GM18511 (cell line): ENCODE measurements at regions not wholly inside any gene's neighbourhood (a gene's known extent, or its start where the extent isn't known, plus 50 kb on each side); places are given as distances from the start of the nearest gene placed in this dataset.

ENCODE experiments used
- ATAC-seq: cut with Tn5 transposase; IDR thresholded peaks from one replicate; pipeline ENCODE4 v1.9.1; 2021; ENCODE audit warnings: mild to moderate bottlenecking, moderate library complexity; ENCODE audit not compliant: unreplicated experiment

DNA sequence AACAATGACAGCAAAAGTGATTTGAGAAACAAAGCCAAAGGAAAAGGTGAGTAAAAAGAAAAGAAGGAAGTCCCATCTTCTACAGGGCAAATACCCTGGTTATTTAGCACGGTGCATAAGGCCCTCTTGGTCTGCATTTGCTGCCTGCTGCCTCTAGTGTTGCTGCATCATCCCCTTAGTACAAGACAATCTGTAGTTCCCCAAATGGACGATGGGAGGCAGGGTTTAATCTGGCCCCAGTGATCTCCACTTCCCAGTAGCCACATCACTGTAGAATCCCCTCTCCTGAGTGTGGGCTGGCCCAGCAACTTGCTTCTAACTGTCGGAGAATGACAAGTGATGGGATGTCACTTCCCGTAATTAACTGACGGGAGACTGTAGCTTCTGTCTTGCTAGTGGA, 85.1 kb downstream of the CTAGE1 start:
- ATAC-seq, result no peak

DNA sequence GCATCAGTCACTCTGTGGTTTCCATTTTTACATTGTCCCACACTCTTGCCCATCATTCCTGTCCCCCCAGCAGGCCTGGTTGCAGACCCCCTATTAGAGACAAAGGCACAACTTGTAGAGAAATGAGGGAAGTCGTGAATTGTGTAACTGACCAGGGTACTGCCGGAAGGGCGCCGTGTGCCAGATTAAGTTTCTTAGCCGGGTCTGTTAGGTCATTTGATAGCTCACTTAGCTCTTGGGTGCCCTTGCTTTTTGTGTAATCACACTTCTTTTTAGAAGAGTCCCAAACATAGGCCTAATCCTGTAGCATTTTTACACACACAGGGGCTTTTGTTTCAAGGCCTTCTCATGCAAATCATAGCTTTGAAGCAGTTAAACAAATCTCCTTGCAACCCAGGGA, 87.2 kb downstream of the CTAGE1 start:
- no peak for ATAC-seq

DNA sequence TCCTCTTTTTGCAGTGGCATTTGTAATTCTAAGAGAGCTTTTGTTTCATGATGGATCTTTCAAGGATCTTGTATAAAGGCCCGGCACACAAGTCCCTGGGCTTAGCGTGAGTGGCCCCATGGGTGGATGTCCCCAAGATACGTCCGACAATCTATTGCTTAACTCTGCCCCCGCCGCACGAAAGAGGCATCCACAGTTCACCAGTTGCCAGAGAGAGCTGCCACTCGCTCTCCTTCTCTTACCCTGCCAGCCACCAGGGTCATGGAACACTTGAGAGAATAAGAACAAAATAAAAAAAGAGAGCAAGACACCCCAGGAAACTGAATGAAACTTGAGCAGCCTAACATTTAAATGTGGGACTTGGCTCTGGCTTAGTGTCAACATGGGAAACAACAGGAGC, 92.3 kb downstream of the CTAGE1 start:
- ATAC-seq, result no peak

DNA sequence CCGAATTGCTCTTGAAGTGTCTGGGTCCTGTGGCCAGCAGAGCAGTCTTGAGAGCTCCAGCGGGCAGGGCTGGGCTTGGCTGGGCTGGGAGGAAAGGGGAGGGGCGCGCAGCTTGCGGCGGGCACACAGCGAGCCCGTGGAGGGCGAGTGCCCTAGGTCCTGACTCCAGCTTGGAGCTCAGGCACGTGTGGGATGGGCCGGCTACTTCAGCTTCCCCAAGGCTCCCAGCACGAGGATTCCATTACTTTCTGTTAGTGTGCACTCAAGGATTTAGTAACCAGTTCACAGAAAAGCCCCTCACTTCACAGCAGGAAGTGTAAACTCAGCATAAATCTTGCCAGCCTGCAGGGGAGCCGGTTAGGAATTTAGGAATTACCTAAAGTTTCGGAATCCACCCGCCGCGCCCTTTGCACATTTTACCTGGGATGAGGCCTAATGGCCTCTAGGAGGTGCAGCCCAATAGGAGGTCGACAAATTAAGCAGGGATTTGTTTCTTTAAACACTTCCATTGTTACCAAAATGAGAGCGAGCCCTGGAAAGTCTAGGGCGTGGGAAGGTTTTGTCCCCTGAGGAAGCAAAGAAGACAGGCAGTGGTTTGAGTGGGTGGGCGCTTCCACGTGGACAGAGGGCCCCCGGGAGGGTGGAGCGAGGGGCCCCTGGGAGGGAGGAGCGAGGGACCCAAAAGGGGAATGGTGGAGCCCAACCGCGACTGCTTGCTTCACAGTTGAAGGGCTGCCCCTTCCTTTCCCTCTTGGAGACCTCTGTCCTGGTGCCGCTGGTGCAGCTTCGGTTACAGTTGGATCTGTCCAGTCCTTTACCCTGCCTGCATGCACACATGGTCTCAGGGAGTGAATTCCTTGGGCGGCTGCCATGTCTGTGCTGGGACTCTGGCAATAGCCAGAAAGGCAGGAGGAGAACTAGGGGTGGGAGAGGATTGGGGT, 93.3 kb downstream of the CTAGE1 start:
- ATAC-seq, result no peak

- ATAC-seq, result no peak
These were observed 95.4 kb downstream of the CTAGE1 start for GRCh38 chr18:22322243-22322691.

GRCh38 chr18:22320771-22321170, 96.9 kb downstream of the CTAGE1 start:
- no peak for ATAC-seq

DNA sequence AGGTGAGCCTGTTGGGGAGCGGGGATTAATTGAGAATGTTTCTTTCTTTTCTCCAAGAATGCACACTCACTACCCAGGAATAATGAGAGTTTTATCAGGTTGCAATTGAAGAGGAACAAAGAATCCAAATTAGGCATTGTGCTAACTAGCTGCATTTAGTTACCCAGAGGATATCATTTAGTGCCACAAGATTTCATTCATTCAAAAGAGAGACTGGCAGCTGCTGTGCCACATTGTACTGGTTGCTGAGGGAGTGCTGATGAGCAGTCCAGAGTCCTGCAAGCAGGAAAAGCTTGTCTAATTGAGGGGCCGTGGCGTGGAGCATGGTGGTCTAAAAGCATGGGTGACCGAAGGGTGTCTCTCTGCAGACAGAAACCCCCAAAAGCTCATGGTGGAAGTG, 97.6 kb downstream of the CTAGE1 start:
- ATAC-seq, result no peak

GRCh38 chr18:22318745-22319407, 98.8 kb downstream of the CTAGE1 start:
- ATAC-seq, result no peak

DNA sequence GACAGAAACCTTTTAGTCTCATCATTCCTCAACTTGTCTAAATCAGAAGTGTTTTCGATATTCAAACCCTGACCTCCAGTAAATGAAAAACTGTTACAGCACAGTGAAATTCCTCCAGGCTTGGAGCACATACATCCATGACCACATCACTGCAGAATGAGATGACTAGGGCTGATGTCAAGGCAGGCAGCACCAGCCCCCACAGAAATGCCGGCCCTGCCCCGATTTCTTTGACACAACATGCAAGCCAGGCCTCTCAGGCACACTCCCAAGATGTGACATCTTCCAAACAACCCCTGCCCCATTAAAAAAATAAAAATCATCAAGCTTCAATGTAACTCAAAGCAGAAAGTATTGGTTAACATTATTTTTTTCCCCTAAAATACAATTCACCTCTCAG, 103.3 kb downstream of the CTAGE1 start:
- ATAC-seq, result no peak

- no peak for ATAC-seq
These were observed 103.7 kb downstream of the CTAGE1 start for GRCh38 chr18:22314001-22314400.

GRCh38 chr18:22311301-22311700, 106.4 kb downstream of the CTAGE1 start:
- ATAC-seq, result no peak

GRCh38 chr18:22309191-22309590, 108.5 kb downstream of the CTAGE1 start:
- ATAC-seq, result no peak

- no peak for ATAC-seq
These were observed 110.2 kb downstream of the CTAGE1 start for GRCh38 chr18:22307528-22307927.

GRCh38 chr18:22303927-22304326, 113.8 kb downstream of the CTAGE1 start:
- ATAC-seq, result no peak

DNA sequence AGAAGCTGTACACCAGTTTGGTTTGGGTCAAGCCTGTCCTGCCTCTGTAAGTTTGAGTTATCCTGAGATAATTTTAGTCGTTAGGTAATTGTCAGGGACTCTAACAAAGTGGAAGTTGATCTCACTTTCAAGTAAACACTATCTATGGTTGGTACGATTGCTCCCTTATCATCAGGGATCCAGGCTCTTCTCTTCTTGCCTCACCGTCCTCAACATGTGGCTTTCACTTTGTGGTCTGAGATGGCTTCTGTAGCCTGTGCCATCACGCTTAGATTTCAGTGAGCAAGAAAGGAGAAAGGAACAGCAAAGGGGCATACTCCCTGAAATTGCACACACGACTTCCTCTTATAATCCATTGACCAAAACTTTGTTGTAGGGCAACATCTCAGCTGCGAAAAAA, 115.6 kb downstream of the CTAGE1 start:
- no peak for ATAC-seq

- ATAC-seq, result no peak
These were observed 116.8 kb downstream of the CTAGE1 start for GRCh38 chr18:22300665-22301636.

DNA sequence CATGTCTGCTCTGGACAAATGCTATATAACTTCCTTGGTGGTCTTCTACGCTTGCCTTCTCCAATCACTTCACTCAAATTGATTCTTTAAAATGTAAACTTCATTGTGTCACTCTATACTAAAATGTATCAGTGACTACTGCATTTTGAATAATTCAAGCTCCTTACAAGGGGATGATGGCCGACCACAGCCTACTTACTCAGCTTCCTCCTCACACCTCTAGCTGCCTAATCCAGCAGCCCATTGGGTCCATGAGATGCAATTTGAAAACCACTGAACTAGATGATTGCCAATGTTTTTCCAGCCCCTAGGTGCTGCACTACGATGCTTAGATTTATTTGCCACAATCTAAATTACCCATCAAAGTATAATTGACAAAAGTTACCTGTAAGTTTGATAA, 120.7 kb downstream of the CTAGE1 start:
- no peak for ATAC-seq

- no peak for ATAC-seq
These were observed 121.4 kb downstream of the CTAGE1 start for GRCh38 chr18:22296304-22296703.

- ATAC-seq, result no peak
These were observed 124.0 kb downstream of the GATA6 start for GRCh38 chr18:22293417-22293816.

- ATAC-seq, result no peak
These were observed 120.6 kb downstream of the GATA6 start for GRCh38 chr18:22290004-22290403.

DNA sequence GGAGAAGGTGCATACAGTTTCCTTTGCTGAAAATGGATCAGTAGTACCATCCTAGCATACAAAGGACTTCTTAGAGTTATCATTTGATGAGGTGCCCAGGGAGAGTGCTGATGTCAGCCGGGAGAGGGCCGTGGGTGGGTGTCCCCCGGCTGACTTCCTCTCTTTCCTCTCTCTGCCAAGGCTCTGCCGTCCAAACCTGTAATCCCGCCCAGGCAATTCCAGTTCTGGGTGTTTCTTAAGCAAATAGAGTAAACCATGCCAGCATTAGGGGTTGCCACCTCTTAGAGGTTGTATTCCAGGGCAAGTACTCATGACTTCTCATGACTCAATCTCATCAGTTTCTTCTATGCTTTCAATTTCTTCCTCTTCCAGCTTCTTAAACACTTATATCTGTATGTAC, 117.2 kb downstream of the GATA6 start:
- no peak for ATAC-seq
